ENCODE measurements at regions not wholly inside any gene's neighbourhood (a gene's known extent, or its start where the extent isn't known, plus 50 kb on each side); places are given as distances from the start of the nearest gene placed in this dataset.

- TF ChIP-seq, protein P1, sequence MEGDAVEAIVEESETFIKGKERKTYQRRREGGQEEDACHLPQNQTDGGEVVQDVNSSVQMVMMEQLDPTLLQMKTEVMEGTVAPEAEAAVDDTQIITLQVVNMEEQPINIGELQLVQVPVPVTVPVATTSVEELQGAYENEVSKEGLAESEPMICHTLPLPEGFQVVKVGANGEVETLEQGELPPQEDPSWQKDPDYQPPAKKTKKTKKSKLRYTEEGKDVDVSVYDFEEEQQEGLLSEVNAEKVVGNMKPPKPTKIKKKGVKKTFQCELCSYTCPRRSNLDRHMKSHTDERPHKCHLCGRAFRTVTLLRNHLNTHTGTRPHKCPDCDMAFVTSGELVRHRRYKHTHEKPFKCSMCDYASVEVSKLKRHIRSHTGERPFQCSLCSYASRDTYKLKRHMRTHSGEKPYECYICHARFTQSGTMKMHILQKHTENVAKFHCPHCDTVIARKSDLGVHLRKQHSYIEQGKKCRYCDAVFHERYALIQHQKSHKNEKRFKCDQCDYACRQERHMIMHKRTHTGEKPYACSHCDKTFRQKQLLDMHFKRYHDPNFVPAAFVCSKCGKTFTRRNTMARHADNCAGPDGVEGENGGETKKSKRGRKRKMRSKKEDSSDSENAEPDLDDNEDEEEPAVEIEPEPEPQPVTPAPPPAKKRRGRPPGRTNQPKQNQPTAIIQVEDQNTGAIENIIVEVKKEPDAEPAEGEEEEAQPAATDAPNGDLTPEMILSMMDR (IDR thresholded peaks at IDR 0.05), result no peak
- TF ChIP-seq POLR2A (IDR thresholded peaks at IDR 0.05), result no peak
Observed at GRCh38 chr3:124676236-124676635, 54.0 kb upstream of the UMPS start.
